ENCODE measurements at regions not wholly inside any gene's neighbourhood (a gene's known extent, or its start where the extent isn't known, plus 50 kb on each side); places are given as distances from the start of the nearest gene placed in this dataset.

DNA sequence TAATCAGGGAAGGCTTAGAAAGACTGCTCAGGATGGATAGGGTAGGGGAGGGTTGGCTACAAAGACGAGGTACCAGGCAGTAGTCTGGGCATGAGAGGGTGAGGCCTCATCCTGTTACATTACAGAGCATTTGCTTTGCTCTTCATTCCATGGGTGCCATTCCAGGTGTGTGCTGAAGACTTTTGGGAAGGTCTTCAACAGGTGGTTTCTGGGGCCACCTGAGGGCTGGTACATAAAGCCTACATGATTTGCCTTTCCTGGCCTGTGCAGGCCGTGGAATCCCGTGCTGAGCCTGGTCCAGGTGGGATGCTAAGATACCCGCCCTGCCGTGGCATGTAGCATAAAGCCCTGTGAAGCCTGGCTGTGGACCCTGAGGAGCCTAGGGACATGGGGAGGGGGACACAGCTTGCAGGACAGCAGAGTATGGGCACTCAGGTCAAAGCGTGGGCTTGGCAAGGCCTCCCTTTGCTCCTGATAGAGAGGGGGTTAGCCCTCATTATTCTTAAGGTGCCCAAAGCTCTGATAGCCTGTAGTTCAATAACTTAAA, 55.6 kb upstream of the ZNF536 start:
- no peak overlapping the region for H3K4me3 ChIP-seq (ENCODE audit: low read depth, low read length)
- TF ChIP-seq, protein P1, sequence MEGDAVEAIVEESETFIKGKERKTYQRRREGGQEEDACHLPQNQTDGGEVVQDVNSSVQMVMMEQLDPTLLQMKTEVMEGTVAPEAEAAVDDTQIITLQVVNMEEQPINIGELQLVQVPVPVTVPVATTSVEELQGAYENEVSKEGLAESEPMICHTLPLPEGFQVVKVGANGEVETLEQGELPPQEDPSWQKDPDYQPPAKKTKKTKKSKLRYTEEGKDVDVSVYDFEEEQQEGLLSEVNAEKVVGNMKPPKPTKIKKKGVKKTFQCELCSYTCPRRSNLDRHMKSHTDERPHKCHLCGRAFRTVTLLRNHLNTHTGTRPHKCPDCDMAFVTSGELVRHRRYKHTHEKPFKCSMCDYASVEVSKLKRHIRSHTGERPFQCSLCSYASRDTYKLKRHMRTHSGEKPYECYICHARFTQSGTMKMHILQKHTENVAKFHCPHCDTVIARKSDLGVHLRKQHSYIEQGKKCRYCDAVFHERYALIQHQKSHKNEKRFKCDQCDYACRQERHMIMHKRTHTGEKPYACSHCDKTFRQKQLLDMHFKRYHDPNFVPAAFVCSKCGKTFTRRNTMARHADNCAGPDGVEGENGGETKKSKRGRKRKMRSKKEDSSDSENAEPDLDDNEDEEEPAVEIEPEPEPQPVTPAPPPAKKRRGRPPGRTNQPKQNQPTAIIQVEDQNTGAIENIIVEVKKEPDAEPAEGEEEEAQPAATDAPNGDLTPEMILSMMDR (IDR thresholded peaks at IDR 0.05; ENCODE audit: borderline replicate concordance, insufficient read depth, low read depth, low read length) = no peak

DNA sequence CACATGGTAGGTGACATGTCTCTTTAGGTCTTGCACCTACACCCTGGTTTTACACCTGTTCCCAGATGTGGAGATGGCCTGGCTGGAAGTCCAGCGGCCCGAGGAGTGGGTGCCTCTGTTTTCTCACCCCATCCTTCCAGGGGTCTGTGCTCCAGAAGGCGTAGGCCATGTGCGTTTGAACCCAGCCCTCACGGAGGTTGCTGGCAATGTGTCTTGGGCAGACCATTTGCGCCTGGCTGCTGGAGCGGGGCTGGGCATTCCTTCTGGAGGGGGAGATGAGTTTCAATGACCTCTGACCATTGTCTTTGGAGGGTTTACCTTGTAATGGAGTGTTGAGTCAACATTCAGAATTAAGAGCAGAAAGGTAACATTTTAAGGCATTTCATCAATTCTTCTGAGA, 54.8 kb upstream of the ZNF536 start:
- TF ChIP-seq, protein P1 (IDR thresholded peaks at IDR 0.05; ENCODE audit: borderline replicate concordance, insufficient read depth, low read depth, low read length) = no peak
- H3K4me3 ChIP-seq (ENCODE audit: low read depth, low read length) = no peak overlapping the region

DNA sequence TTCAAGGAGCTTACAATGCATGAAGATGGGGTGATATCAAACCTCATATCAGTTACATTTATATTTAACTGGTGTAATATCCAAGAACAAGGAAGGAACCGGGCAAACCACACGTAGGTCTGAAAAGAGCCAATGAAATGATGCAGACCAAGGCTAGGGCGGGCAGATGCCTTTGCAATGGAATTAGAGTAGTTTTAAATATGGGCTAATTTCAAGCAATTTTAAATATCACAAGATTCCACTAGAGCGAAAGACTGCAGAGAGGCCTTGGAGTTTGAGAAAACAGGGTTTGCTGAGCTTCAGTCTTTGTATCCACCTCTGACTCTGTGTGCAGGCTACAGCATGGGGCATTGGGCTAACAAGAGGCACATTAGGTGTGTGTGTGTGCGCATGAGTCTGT, 53.9 kb upstream of the ZNF536 start:
- TF ChIP-seq, protein P1 (IDR thresholded peaks at IDR 0.05; ENCODE audit: borderline replicate concordance, insufficient read depth, low read depth, low read length) = no peak
- no peak overlapping the region for H3K4me3 ChIP-seq (ENCODE audit: low read depth, low read length)

DNA sequence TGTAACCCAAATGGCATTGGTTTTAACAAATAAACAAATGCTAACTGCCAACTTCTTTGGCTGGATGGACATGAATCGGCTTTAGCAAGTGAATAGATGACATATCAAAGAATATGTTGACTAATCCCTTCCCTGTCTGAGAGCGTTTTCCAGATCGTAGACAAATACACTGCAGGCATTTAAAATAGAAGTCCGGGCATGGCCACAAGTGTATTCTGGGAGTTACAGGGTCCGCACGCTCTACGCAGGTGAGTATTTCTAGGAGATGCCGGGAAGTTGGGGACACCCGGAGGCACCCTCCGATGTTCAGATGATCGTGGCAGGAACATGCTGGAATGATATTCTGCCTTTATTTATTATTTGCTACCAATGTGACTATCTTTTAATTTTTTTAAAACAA, 53.2 kb upstream of the ZNF536 start:
- no peak overlapping the region for H3K4me3 ChIP-seq (ENCODE audit: low read depth, low read length)
- TF ChIP-seq, protein P1 (IDR thresholded peaks at IDR 0.05; ENCODE audit: borderline replicate concordance, insufficient read depth, low read depth, low read length) = no peak

DNA sequence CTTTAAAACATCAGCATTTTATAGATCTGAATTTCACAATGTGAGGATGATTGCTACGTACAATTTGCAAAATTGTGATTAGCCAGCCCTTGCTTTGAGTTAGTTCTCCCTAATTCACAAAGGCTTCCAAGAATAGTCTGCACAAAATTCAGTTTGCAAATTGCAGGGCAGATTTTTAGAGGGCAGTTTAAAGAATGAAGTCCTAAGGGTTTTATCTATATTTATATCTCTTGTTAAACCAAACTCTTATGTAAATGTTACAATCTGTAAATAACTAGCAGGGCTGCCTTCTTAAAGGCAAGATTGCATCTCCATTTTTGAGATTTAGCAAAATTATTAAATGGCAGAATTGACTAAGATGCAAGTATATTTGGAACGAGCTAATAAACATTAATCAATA, 52.8 kb upstream of the ZNF536 start:
- TF ChIP-seq, protein P1 (IDR thresholded peaks at IDR 0.05; ENCODE audit: borderline replicate concordance, insufficient read depth, low read depth, low read length) = no peak
- no peak overlapping the region for H3K4me3 ChIP-seq (ENCODE audit: low read depth, low read length)

DNA sequence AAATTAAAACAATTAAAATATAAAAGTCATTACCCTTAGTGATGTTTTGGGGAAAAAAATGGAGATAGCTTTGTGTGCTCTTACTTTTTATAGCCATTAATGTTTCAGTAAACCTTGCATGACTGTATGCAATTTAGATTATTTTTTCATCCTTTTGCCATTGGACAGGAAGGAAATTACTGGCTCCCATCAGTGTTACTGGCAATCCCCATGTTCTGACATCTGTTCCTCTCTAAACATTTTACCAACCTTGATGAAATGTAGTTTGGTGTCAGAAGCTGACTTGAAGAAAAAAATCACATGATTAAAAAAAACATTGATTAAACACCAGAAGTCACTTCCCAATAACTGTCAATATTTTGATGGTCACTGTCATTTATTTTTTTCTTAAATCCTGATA, 52.3 kb upstream of the ZNF536 start:
- H3K4me3 ChIP-seq (ENCODE audit: low read depth, low read length) = no peak overlapping the region
- TF ChIP-seq, protein P1 (IDR thresholded peaks at IDR 0.05; ENCODE audit: borderline replicate concordance, insufficient read depth, low read depth, low read length) = no peak

DNA sequence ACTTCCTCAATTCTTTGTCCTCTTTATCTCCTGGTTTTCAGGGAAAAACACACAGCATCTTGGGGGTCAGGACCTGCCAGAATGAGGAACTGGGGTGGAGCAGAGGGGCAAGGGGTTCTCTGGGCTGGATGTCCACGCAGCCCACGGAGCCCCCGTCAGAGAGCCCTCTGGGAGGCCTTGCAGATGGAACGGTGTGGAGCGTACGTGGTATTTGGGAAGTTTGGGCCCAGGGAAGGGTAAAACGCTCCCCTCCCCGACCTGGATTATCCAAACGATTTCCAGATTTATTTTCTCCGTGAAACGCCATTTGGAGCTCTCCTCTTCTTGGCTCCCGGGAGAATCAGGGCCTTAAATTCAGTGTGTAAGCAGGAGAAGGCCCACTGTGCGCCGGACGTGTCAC, 51.7 kb upstream of the ZNF536 start:
- TF ChIP-seq, protein P1 (IDR thresholded peaks at IDR 0.05; ENCODE audit: borderline replicate concordance, insufficient read depth, low read depth, low read length) = no peak
- H3K4me3 ChIP-seq (ENCODE audit: low read depth, low read length) = no peak overlapping the region
